ENCODE measurements at regions not wholly inside any gene's neighbourhood (a gene's known extent, or its start where the extent isn't known, plus 50 kb on each side); places are given as distances from the start of the nearest gene placed in this dataset.
"Not testable (repeated sequence)": the region's sequence is repeated elsewhere in the genome, so short reads cannot be mapped to it uniquely, and the experiment has no call there.

GRCh38 chr11:87559852-87560251 lies 522.1 kb downstream of the TMEM135 start:
- TF ChIP-seq POLR2AphosphoS5 (IDR thresholded peaks at IDR 0.05; ENCODE audit: borderline replicate concordance, low read depth, low read length); EZH2 (IDR thresholded peaks at IDR 0.05); FOXP2 (optimal IDR thresholded peaks at IDR 0.05; ENCODE audit: control extremely low read depth, extremely low read length, insufficient read depth): not testable (repeated sequence)
